ENCODE measurements at regions not wholly inside any gene's neighbourhood (a gene's known extent, or its start where the extent isn't known, plus 50 kb on each side); places are given as distances from the start of the nearest gene placed in this dataset.

- H4K8ac ChIP-seq (replicated peaks; ENCODE audit: insufficient read length, low read depth, low read length): no peak overlapping the region
- no peak overlapping the region for H2BK120ac ChIP-seq (ENCODE audit: low read depth, low read length, poor library complexity, severe bottlenecking)
- Mint-ChIP-seq H3K36me3 (ENCODE audit: insufficient read depth in 1 of 3, low read depth in 3 of 3) (peaks cover 3 to 26% (median 11%) of the 10 kb centered on the region in 3 experiments; a peak in 6 of 7 replicates), H3K27me3 (ENCODE audit: low read depth) (no peaks in the 10 kb centered on the region; the same call in 1 of the 2 replicates), H3K4me1 (no peaks in the 10 kb centered on the region), H3K4me3 (no peak overlapping the region), H3K27ac (no peak overlapping the region), H3K9me3 (peaks cover 21 to 24% of the 10 kb centered on the region in 2 experiments)
- no peaks in the 10 kb centered on the region for H3K4me1 ChIP-seq (ENCODE audit: insufficient read depth, low read length)
- no peak overlapping the region for H3K4ac ChIP-seq (ENCODE audit: low read depth, low read length)
- DNase-seq: no peak
- no peak overlapping the region for H2AFZ ChIP-seq (ENCODE audit: low read length)
- H3K9me3 ChIP-seq (ENCODE audit: control insufficient read depth, low read depth, low read length): no peaks in the 10 kb centered on the region
- no peaks in the 10 kb centered on the region for H3K23me2 ChIP-seq (ENCODE audit: insufficient read length, low read depth, low read length, poor library complexity, severe bottlenecking)
- H2BK5ac ChIP-seq (ENCODE audit: insufficient read length, low read length): no peak overlapping the region
- no peak overlapping the region for H3K14ac ChIP-seq (ENCODE audit: insufficient read depth, low read length)
- no peak for TF ChIP-seq CTCF (conservative IDR thresholded peaks at IDR 0.05)
- H4K91ac ChIP-seq (ENCODE audit: insufficient read length, low read depth, low read length): no peak overlapping the region
- no peaks in the 10 kb centered on the region for H3K27me3 ChIP-seq (ENCODE audit: insufficient read depth, low read length)
- H2AK5ac ChIP-seq (ENCODE audit: insufficient read length, low read length): no peak overlapping the region
- H2BK20ac ChIP-seq (ENCODE audit: low read depth, low read length, poor library complexity, severe bottlenecking): no peak overlapping the region
- no peak overlapping the region for H2BK12ac ChIP-seq (ENCODE audit: insufficient read length, low read depth, low read length)
- no peak overlapping the region for H3K18ac ChIP-seq (ENCODE audit: insufficient read length, low read depth, low read length)
- no peak overlapping the region for H3K56ac ChIP-seq (ENCODE audit: insufficient read length, low read depth, low read length)
- no peak overlapping the region for H3T11ph ChIP-seq (ENCODE audit: low read length)
- no peak overlapping the region for H3K9ac ChIP-seq (ENCODE audit: extremely low read depth, insufficient read length, low read length)
- no peak overlapping the region for H3K27ac ChIP-seq (ENCODE audit: insufficient read length, low read depth, low read length)
- no CpG with 5 or more reads among the region's 1 CpG for WGBS (ENCODE audit: extremely low coverage, insufficient read length, low lambda C conversion rate)
- H3K79me1 ChIP-seq (ENCODE audit: insufficient read depth, low read depth, low read length, poor library complexity, severe bottlenecking): no peaks in the 10 kb centered on the region
- H4K20me1 ChIP-seq (ENCODE audit: control insufficient read depth, insufficient read depth, insufficient read length): no peaks in the 10 kb centered on the region
- no peak overlapping the region for H4K5ac ChIP-seq (ENCODE audit: insufficient read length, low read depth, low read length)
- H3K4me2 ChIP-seq (ENCODE audit: insufficient read depth, insufficient read length, low read length): no peak overlapping the region
- H3K23ac ChIP-seq (ENCODE audit: insufficient read length, low read depth, low read length): no peak overlapping the region
- no peak overlapping the region for H2BK15ac ChIP-seq (ENCODE audit: low read depth, low read length)
- no peaks in the 10 kb centered on the region for H3K79me2 ChIP-seq (ENCODE audit: insufficient read depth, low read length)
Observed at GRCh38 chr11:121733858-121734257, 281.1 kb upstream of the SORL1-AS1 start.
